ENCODE measurements at regions not wholly inside any gene's neighbourhood (a gene's known extent, or its start where the extent isn't known, plus 50 kb on each side); places are given as distances from the start of the nearest gene placed in this dataset.

GRCh38 chr15:38860674-38861073 is 296.1 kb upstream of the RASGRP1 start:
- H3K36me3 ChIP-seq (ENCODE audit: control insufficient read depth, insufficient read depth, low read length) = no peaks in the 10 kb centered on the region
- no peak overlapping the region for H3K4me3 ChIP-seq (ENCODE audit: low read depth, low read length)
- no peak overlapping the region for H3K9ac ChIP-seq (ENCODE audit: low read length)
- H3K4me1 ChIP-seq (ENCODE audit: control insufficient read depth, insufficient read depth, low read length) = no peaks in the 10 kb centered on the region
- H3K9me3 ChIP-seq (ENCODE audit: control insufficient read depth, insufficient read depth, low read depth, low read length) = no peaks in the 10 kb centered on the region
- H3K27me3 ChIP-seq (ENCODE audit: control insufficient read depth, insufficient read depth, low read length) = no peaks in the 10 kb centered on the region; the same call in 1 of the 2 replicates
- no peak overlapping the region for H3K27ac ChIP-seq (ENCODE audit: low read depth, low read length)

GRCh38 chr15:38861108-38861507 is 296.5 kb upstream of the RASGRP1 start:
- no peaks in the 10 kb centered on the region for H3K4me1 ChIP-seq (ENCODE audit: control insufficient read depth, insufficient read depth, low read length)
- H3K27ac ChIP-seq (ENCODE audit: low read depth, low read length) = no peak overlapping the region
- no peak overlapping the region for H3K4me3 ChIP-seq (ENCODE audit: low read depth, low read length)
- H3K9me3 ChIP-seq (ENCODE audit: control insufficient read depth, insufficient read depth, low read depth, low read length) = no peaks in the 10 kb centered on the region
- H3K27me3 ChIP-seq (ENCODE audit: control insufficient read depth, insufficient read depth, low read length) = no peaks in the 10 kb centered on the region; the same call in 1 of the 2 replicates
- H3K9ac ChIP-seq (ENCODE audit: low read length) = no peak overlapping the region
- H3K36me3 ChIP-seq (ENCODE audit: control insufficient read depth, insufficient read depth, low read length) = no peaks in the 10 kb centered on the region

GRCh38 chr15:38862099-38862498 is 297.5 kb upstream of the RASGRP1 start:
- Histone ChIP-seq H3K4me3 (ENCODE audit: low read depth, low read length) (no peak overlapping the region), H3K27me3 (ENCODE audit: control insufficient read depth, insufficient read depth, low read length) (no peaks in the 10 kb centered on the region; the same call in 1 of the 2 replicates), H3K27ac (ENCODE audit: low read depth, low read length) (no peak overlapping the region), H3K4me1 (ENCODE audit: control insufficient read depth, insufficient read depth, low read length) (no peaks in the 10 kb centered on the region), H3K9ac (ENCODE audit: low read length) (no peak overlapping the region), H3K9me3 (ENCODE audit: control insufficient read depth, insufficient read depth, low read depth, low read length) (no peaks in the 10 kb centered on the region), H3K36me3 (ENCODE audit: control insufficient read depth, insufficient read depth, low read length) (no peaks in the 10 kb centered on the region)

- no peak overlapping the region for H3K9ac ChIP-seq (ENCODE audit: low read length)
- no peaks in the 10 kb centered on the region; the same call in 1 of the 2 replicates for H3K27me3 ChIP-seq (ENCODE audit: control insufficient read depth, insufficient read depth, low read length)
- H3K4me3 ChIP-seq (ENCODE audit: low read depth, low read length) = no peak overlapping the region
- H3K9me3 ChIP-seq (ENCODE audit: control insufficient read depth, insufficient read depth, low read depth, low read length) = no peaks in the 10 kb centered on the region
- H3K27ac ChIP-seq (ENCODE audit: low read depth, low read length) = no peak overlapping the region
- no peaks in the 10 kb centered on the region for H3K36me3 ChIP-seq (ENCODE audit: control insufficient read depth, insufficient read depth, low read length)
- no peaks in the 10 kb centered on the region for H3K4me1 ChIP-seq (ENCODE audit: control insufficient read depth, insufficient read depth, low read length)
Measured at GRCh38 chr15:38863381-38863780, 298.8 kb upstream of the RASGRP1 start.

- H3K9ac ChIP-seq (ENCODE audit: low read length) = no peak overlapping the region
- H3K27ac ChIP-seq (ENCODE audit: low read depth, low read length) = no peak overlapping the region
Measured at GRCh38 chr15:38864122-38864521, 299.5 kb upstream of the RASGRP1 start.

GRCh38 chr15:38864827-38865581 is 300.4 kb upstream of the RASGRP1 start:
- Histone ChIP-seq H3K4me1 (ENCODE audit: control insufficient read depth, insufficient read depth, low read length) (no peaks in the 10 kb centered on the region), H3K36me3 (ENCODE audit: control insufficient read depth, insufficient read depth, low read length) (no peaks in the 10 kb centered on the region), H3K27ac (ENCODE audit: low read depth, low read length) (no peak overlapping the region), H3K27me3 (ENCODE audit: control insufficient read depth, insufficient read depth, low read length) (no peaks in the 10 kb centered on the region; the same call in 1 of the 2 replicates), H3K9me3 (ENCODE audit: control insufficient read depth, insufficient read depth, low read depth, low read length) (no peaks in the 10 kb centered on the region), H3K4me3 (ENCODE audit: low read depth, low read length) (no peak overlapping the region), H3K9ac (ENCODE audit: low read length) (no peak overlapping the region)

More at GRCh38 chr15:38864122-38864521, 299.5 kb upstream of the RASGRP1 start:
- Histone ChIP-seq H3K27me3 (ENCODE audit: control insufficient read depth, insufficient read depth, low read length) (no peaks in the 10 kb centered on the region; the same call in 1 of the 2 replicates), H3K9me3 (ENCODE audit: control insufficient read depth, insufficient read depth, low read depth, low read length) (no peaks in the 10 kb centered on the region), H3K36me3 (ENCODE audit: control insufficient read depth, insufficient read depth, low read length) (no peaks in the 10 kb centered on the region), H3K4me3 (ENCODE audit: low read depth, low read length) (no peak overlapping the region), H3K4me1 (ENCODE audit: control insufficient read depth, insufficient read depth, low read length) (no peaks in the 10 kb centered on the region)

GRCh38 chr15:38867556-38867955 is 302.9 kb upstream of the RASGRP1 start:
- H3K4me3 ChIP-seq (ENCODE audit: low read depth, low read length) = no peak overlapping the region
- no peak overlapping the region for H3K27ac ChIP-seq (ENCODE audit: low read depth, low read length)
- peaks cover 7% of the 10 kb centered on the region; the same call in 1 of the 2 replicates for H3K9me3 ChIP-seq (ENCODE audit: control insufficient read depth, insufficient read depth, low read depth, low read length)
- H3K4me1 ChIP-seq (ENCODE audit: control insufficient read depth, insufficient read depth, low read length) = no peaks in the 10 kb centered on the region
- no peaks in the 10 kb centered on the region; the same call in 1 of the 2 replicates for H3K27me3 ChIP-seq (ENCODE audit: control insufficient read depth, insufficient read depth, low read length)
- H3K36me3 ChIP-seq (ENCODE audit: control insufficient read depth, insufficient read depth, low read length) = no peaks in the 10 kb centered on the region
- no peak overlapping the region for H3K9ac ChIP-seq (ENCODE audit: low read length)

GRCh38 chr15:38868326-38869114 is 303.9 kb upstream of the RASGRP1 start:
- Histone ChIP-seq H3K9me3 (ENCODE audit: control insufficient read depth, insufficient read depth, low read depth, low read length) (peaks cover 7% of the 10 kb centered on the region; the same call in 1 of the 2 replicates), H3K9ac (ENCODE audit: low read length) (no peak overlapping the region), H3K27me3 (ENCODE audit: control insufficient read depth, insufficient read depth, low read length) (no peaks in the 10 kb centered on the region), H3K27ac (ENCODE audit: low read depth, low read length) (no peak overlapping the region), H3K36me3 (ENCODE audit: control insufficient read depth, insufficient read depth, low read length) (no peaks in the 10 kb centered on the region), H3K4me3 (ENCODE audit: low read depth, low read length) (no peak overlapping the region), H3K4me1 (ENCODE audit: control insufficient read depth, insufficient read depth, low read length) (no peaks in the 10 kb centered on the region)

- Histone ChIP-seq H3K9me3 (ENCODE audit: control insufficient read depth, insufficient read depth, low read depth, low read length) (peaks cover 7% of the 10 kb centered on the region; the same call in 1 of the 2 replicates), H3K27me3 (ENCODE audit: control insufficient read depth, insufficient read depth, low read length) (no peaks in the 10 kb centered on the region), H3K36me3 (ENCODE audit: control insufficient read depth, insufficient read depth, low read length) (no peaks in the 10 kb centered on the region), H3K4me3 (ENCODE audit: low read depth, low read length) (no peak overlapping the region), H3K9ac (ENCODE audit: low read length) (no peak overlapping the region), H3K4me1 (ENCODE audit: control insufficient read depth, insufficient read depth, low read length) (no peaks in the 10 kb centered on the region), H3K27ac (ENCODE audit: low read depth, low read length) (no peak overlapping the region)
Measured at GRCh38 chr15:38871638-38872037, 307.0 kb upstream of the RASGRP1 start.

GRCh38 chr15:38872732-38873131 is 308.1 kb upstream of the RASGRP1 start:
- Histone ChIP-seq H3K36me3 (ENCODE audit: control insufficient read depth, insufficient read depth, low read length) (no peaks in the 10 kb centered on the region), H3K27ac (ENCODE audit: low read depth, low read length) (no peak overlapping the region), H3K4me3 (ENCODE audit: low read depth, low read length) (no peak overlapping the region), H3K27me3 (ENCODE audit: control insufficient read depth, insufficient read depth, low read length) (no peaks in the 10 kb centered on the region), H3K4me1 (ENCODE audit: control insufficient read depth, insufficient read depth, low read length) (no peaks in the 10 kb centered on the region), H3K9me3 (ENCODE audit: control insufficient read depth, insufficient read depth, low read depth, low read length) (peaks cover 7% of the 10 kb centered on the region; the same call in 1 of the 2 replicates), H3K9ac (ENCODE audit: low read length) (no peak overlapping the region)

GRCh38 chr15:38873158-38873557 is 308.5 kb upstream of the RASGRP1 start:
- H3K9ac ChIP-seq (ENCODE audit: low read length) = no peak overlapping the region
- no peak overlapping the region for H3K4me3 ChIP-seq (ENCODE audit: low read depth, low read length)
- peaks cover 7% of the 10 kb centered on the region; the same call in 1 of the 2 replicates for H3K9me3 ChIP-seq (ENCODE audit: control insufficient read depth, insufficient read depth, low read depth, low read length)
- H3K27me3 ChIP-seq (ENCODE audit: control insufficient read depth, insufficient read depth, low read length) = no peaks in the 10 kb centered on the region
- H3K4me1 ChIP-seq (ENCODE audit: control insufficient read depth, insufficient read depth, low read length) = no peaks in the 10 kb centered on the region
- no peaks in the 10 kb centered on the region for H3K36me3 ChIP-seq (ENCODE audit: control insufficient read depth, insufficient read depth, low read length)
- no peak overlapping the region for H3K27ac ChIP-seq (ENCODE audit: low read depth, low read length)

All from HUES6 (cell line).